ENCODE measurements at regions not wholly inside any gene's neighbourhood (a gene's known extent, or its start where the extent isn't known, plus 50 kb on each side); places are given as distances from the start of the nearest gene placed in this dataset.
"Not testable (repeated sequence)": the region's sequence is repeated elsewhere in the genome, so short reads cannot be mapped to it uniquely, and the experiment has no call there.

GRCh38 chr20:50450881-50451752, 59.1 kb upstream of the PTPN1 start:
- DNase-seq: peak; percentile 73

- DNase-seq: not testable (repeated sequence)
Observed at GRCh38 chr20:50451792-50452425, 58.3 kb upstream of the PTPN1 start.

GRCh38 chr20:50453533-50454244, 56.5 kb upstream of the PTPN1 start:
- no peak for DNase-seq

- DNase-seq: not testable (repeated sequence)
Observed at GRCh38 chr20:50455245-50455644, 54.9 kb upstream of the PTPN1 start.

- no peak for DNase-seq
Observed at GRCh38 chr20:50455656-50456451, 54.3 kb upstream of the PTPN1 start.

GRCh38 chr20:50456452-50457324, 53.5 kb upstream of the PTPN1 start:
- no peak for DNase-seq

- DNase-seq: no peak
Observed at GRCh38 chr20:50459124-50459918, 50.9 kb upstream of the PTPN1 start.

- no peak for DNase-seq
Observed at GRCh38 chr20:50460115-50460607, 50.0 kb upstream of the PTPN1 start.
